ENCODE measurements at regions not wholly inside any gene's neighbourhood (a gene's known extent, or its start where the extent isn't known, plus 50 kb on each side); places are given as distances from the start of the nearest gene placed in this dataset.

GRCh38 chr9:32200896-32201295, 183.5 kb upstream of the ACO1 start:
- no peak for TF ChIP-seq TSHZ1 (CRISPR knock-in tag; IDR thresholded peaks at IDR 0.05)
- TF ChIP-seq ZNF175 (CRISPR knock-in tag; IDR thresholded peaks at IDR 0.05; ENCODE audit: low read depth): no peak
- TF ChIP-seq MAFK (IDR thresholded peaks at IDR 0.05; ENCODE audit: low read length): no peak
- TF ChIP-seq LEF1 (IDR thresholded peaks at IDR 0.05): no peak
- TF ChIP-seq CTCF (IDR thresholded peaks at IDR 0.05 in 2 of 3, conservative IDR thresholded peaks at IDR 0.05 in 1 of 3; ENCODE audit: insufficient read depth in 2 of 3, low read depth in 1 of 3, low read length in 3 of 3): no peak
- TF ChIP-seq SMARCB1 (IDR thresholded peaks at IDR 0.05; ENCODE audit: insufficient read length, low read depth): no peak
- TF ChIP-seq FOXJ3 (CRISPR knock-in tag; IDR thresholded peaks at IDR 0.05): no peak
- TF ChIP-seq ELK1 (CRISPR knock-in tag; IDR thresholded peaks at IDR 0.05): no peak
- no peak for TF ChIP-seq MCM5 (IDR thresholded peaks at IDR 0.05; ENCODE audit: low read depth)
- no peak for TF ChIP-seq DPF2 (IDR thresholded peaks at IDR 0.05)
- TF ChIP-seq ZNF589 (CRISPR knock-in tag; IDR thresholded peaks at IDR 0.05; ENCODE audit: low read depth): no peak
- no peak for TF ChIP-seq EZH2 (IDR thresholded peaks at IDR 0.05; ENCODE audit: borderline replicate concordance, low read depth, low read length)
- no peak for TF ChIP-seq KDM1A (IDR thresholded peaks at IDR 0.05)
- TF ChIP-seq KDM5B (IDR thresholded peaks at IDR 0.05; ENCODE audit: insufficient replicate concordance, low read depth, low read length): no peak

All from K562 (cell line).